ENCODE measurements at regions not wholly inside any gene's neighbourhood (a gene's known extent, or its start where the extent isn't known, plus 50 kb on each side); places are given as distances from the start of the nearest gene placed in this dataset.

- TF ChIP-seq CTCF (conservative IDR thresholded peaks at IDR 0.05) = no peak
- H3K27ac Mint-ChIP-seq = peak overlapping the region; percentile 87
- H3K27me3 Mint-ChIP-seq = no peaks in the 10 kb centered on the region
Measured at GRCh38 chr11:37504060-37504611, 906.1 kb upstream of the RAG2 start.

GRCh38 chr11:37503411-37504059 is 905.5 kb upstream of the RAG2 start:
- Mint-ChIP-seq H3K9me3 (peaks cover 11% of the 10 kb centered on the region), H3K27ac (no peak overlapping the region), H3K27me3 (no peaks in the 10 kb centered on the region), H3K36me3 (peaks cover 3% of the 10 kb centered on the region), H3K4me1 (ENCODE audit: unreplicated experiment) (peaks cover 17% of the 10 kb centered on the region), H3K4me3 (no peak overlapping the region)
- DNase-seq (ENCODE audit: extremely low spot score, unreplicated experiment) = no peak
- no peak for TF ChIP-seq CTCF (conservative IDR thresholded peaks at IDR 0.05)

More at GRCh38 chr11:37504060-37504611, 906.1 kb upstream of the RAG2 start:
- Mint-ChIP-seq H3K4me3 (peak overlapping the region; percentile 2), H3K36me3 (peaks cover 3% of the 10 kb centered on the region), H3K4me1 (ENCODE audit: unreplicated experiment) (peaks cover 17% of the 10 kb centered on the region), H3K9me3 (peaks cover 11% of the 10 kb centered on the region)
- DNase-seq (ENCODE audit: extremely low spot score, unreplicated experiment) = no peak

GRCh38 chr11:37502202-37502601 is 904.2 kb upstream of the RAG2 start:
- TF ChIP-seq CTCF (conservative IDR thresholded peaks at IDR 0.05) = no peak
- H3K27ac Mint-ChIP-seq = peak overlapping the region; percentile 9
- peaks cover 3% of the 10 kb centered on the region for H3K36me3 Mint-ChIP-seq
- H3K27me3 Mint-ChIP-seq = no peaks in the 10 kb centered on the region
- H3K4me3 Mint-ChIP-seq = no peak overlapping the region
- no peak for DNase-seq (ENCODE audit: extremely low spot score, unreplicated experiment)
- peaks cover 17% of the 10 kb centered on the region for H3K4me1 Mint-ChIP-seq (ENCODE audit: unreplicated experiment)
- H3K9me3 Mint-ChIP-seq = peaks cover 11% of the 10 kb centered on the region

GRCh38 chr11:37500425-37500824 is 902.4 kb upstream of the RAG2 start:
- Mint-ChIP-seq H3K9me3 (no peaks in the 10 kb centered on the region), H3K27me3 (no peaks in the 10 kb centered on the region), H3K4me1 (ENCODE audit: unreplicated experiment) (peaks cover 5% of the 10 kb centered on the region), H3K4me3 (no peak overlapping the region), H3K36me3 (no peaks in the 10 kb centered on the region), H3K27ac (no peak overlapping the region)
- DNase-seq (ENCODE audit: extremely low spot score, unreplicated experiment) = no peak
- no peak for TF ChIP-seq CTCF (conservative IDR thresholded peaks at IDR 0.05)

GRCh38 chr11:37497326-37497725 is 899.3 kb upstream of the RAG2 start:
- H3K27me3 Mint-ChIP-seq = no peaks in the 10 kb centered on the region
- no peak overlapping the region for H3K4me3 Mint-ChIP-seq
- H3K9me3 Mint-ChIP-seq = no peaks in the 10 kb centered on the region
- DNase-seq (ENCODE audit: extremely low spot score, unreplicated experiment) = no peak
- TF ChIP-seq CTCF (conservative IDR thresholded peaks at IDR 0.05) = no peak
- no peaks in the 10 kb centered on the region for H3K36me3 Mint-ChIP-seq
- H3K27ac Mint-ChIP-seq = peak overlapping the region; percentile 16
- H3K4me1 Mint-ChIP-seq (ENCODE audit: unreplicated experiment) = no peaks in the 10 kb centered on the region
